CD8-positive, alpha-beta memory T cell (primary cell): ENCODE measurements at regions not wholly inside any gene's neighbourhood (a gene's known extent, or its start where the extent isn't known, plus 50 kb on each side); places are given as distances from the start of the nearest gene placed in this dataset.

Source experiments
- CTCF ChIA-PET: fragments of 350-600 bp; sonication (Branson Sonifier 250); formaldehyde crosslinking; loops from one replicate; lab custom pipeline; 2021; ENCODE audit warnings: antibody characterized with exemption; lab: Charles Lee
- POLR2A ChIA-PET: fragments of 350-600 bp; sonication (Branson Sonifier 250); formaldehyde crosslinking; loops from one replicate; lab custom pipeline; 2021; ENCODE audit warnings: antibody characterized with exemption; lab: Charles Lee
- DNase-seq, 5 donors: peaks; one replicate each; pipeline versions ENCODE4 v3.0.0 to v3.0.0-alpha.2; 2020 to 2022; ENCODE audit warnings: mixed read lengths in 1 of 5
- H3K27ac ChIP-seq: one replicate; pipeline ENCODE4 v1.7.0; 2013; ENCODE audit warnings: low read depth, mild to moderate bottlenecking, low read length, moderate library complexity
- H3K27me3 ChIP-seq: 2 replicates; pipeline ENCODE4 v1.7.0; 2013; ENCODE audit warnings: low read length, mild to moderate bottlenecking; ENCODE audit not compliant: insufficient read depth, poor library complexity, severe bottlenecking
- H3K36me3 ChIP-seq: 2 replicates; pipeline ENCODE4 v1.7.0; 2013; ENCODE audit warnings: mild to moderate bottlenecking, low read length, moderate library complexity; ENCODE audit not compliant: insufficient read depth
- H3K4me1 ChIP-seq: 2 replicates; pipeline ENCODE4 v1.7.0; 2013; ENCODE audit warnings: mild to moderate bottlenecking, low read length, moderate library complexity; ENCODE audit not compliant: insufficient read depth
- H3K4me3 ChIP-seq: 2 replicates; pipeline ENCODE4 v1.7.0; 2013; ENCODE audit warnings: mild to moderate bottlenecking, low read length
- H3K9me3 ChIP-seq: 2 replicates; pipeline ENCODE4 v1.7.0; 2013; ENCODE audit warnings: mild to moderate bottlenecking, low read length
- H3K27ac Mint-ChIP-seq, 8 donors: one replicate each; pipeline ENCODE4 v1.8.0; 2020 to 2021; ENCODE audit warnings: mixed read lengths in 8 of 8, mild to moderate bottlenecking in 6 of 8, inconsistent platforms in 3 of 8, moderate library complexity in 3 of 8
- H3K27me3 Mint-ChIP-seq, 2 donors: one replicate each; pipeline ENCODE4 v1.8.0; 2020 to 2021; ENCODE audit warnings: mixed read lengths in 2 of 2, mild to moderate bottlenecking in 1 of 2, moderate library complexity in 1 of 2
- H3K36me3 Mint-ChIP-seq, 3 donors: one replicate each; pipeline ENCODE4 v1.8.0; 2020 to 2021; ENCODE audit warnings: mixed read lengths in 3 of 3, inconsistent platforms in 1 of 3, mild to moderate bottlenecking in 1 of 3
- H3K4me1 Mint-ChIP-seq, 3 donors: one replicate each; pipeline ENCODE4 v1.8.0; 2020 to 2021; ENCODE audit warnings: mixed read lengths in 3 of 3, inconsistent platforms in 1 of 3, mild to moderate bottlenecking in 1 of 3
- H3K4me3 Mint-ChIP-seq, 7 donors: one replicate each; pipeline ENCODE4 v1.8.0; 2020 to 2021; ENCODE audit warnings: mixed read lengths in 7 of 7, mild to moderate bottlenecking in 6 of 7, moderate library complexity in 4 of 7, inconsistent platforms in 2 of 7
- H3K9me3 Mint-ChIP-seq, 5 donors: one replicate each; pipeline ENCODE4 v1.8.0; 2020 to 2022; ENCODE audit warnings: mixed read lengths in 5 of 5, mild to moderate bottlenecking in 3 of 5, moderate library complexity in 2 of 5, inconsistent platforms in 1 of 5

DNA sequence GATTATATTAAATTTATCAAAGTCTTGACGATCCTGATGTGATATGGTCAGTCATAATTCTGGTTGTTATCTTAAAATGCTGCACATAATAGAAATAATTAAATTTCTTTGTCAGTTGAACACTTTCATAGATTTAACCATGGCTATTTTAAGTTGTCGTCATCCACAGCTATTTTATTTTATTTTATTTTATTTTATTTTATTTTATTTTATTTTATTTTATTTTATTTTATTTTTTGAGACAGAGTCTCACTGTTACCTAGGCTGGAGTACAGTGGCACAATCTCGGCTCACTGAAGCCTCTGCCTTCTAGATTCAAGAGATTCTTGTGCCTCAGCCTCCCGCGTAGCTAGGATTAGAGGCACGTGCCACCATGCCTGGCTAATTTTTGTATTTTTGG, 90.5 kb upstream of the KCNK12 start:
- DNase-seq = no peak
- H3K9me3 ChIP-seq = no peaks in the 10 kb centered on the region
- Mint-ChIP-seq H3K27ac (no peak overlapping the region), H3K9me3 (no peaks in the 10 kb centered on the region), H3K36me3 (no peaks in the 10 kb centered on the region), H3K4me1 (no peaks in the 10 kb centered on the region), H3K27me3 (peaks cover 3 to 4% of the 10 kb centered on the region in 2 donors), H3K4me3 (no peak overlapping the region)
- H3K36me3 ChIP-seq = no peaks in the 10 kb centered on the region
- H3K4me3 ChIP-seq = no peak overlapping the region
- no peaks in the 10 kb centered on the region for H3K4me1 ChIP-seq
- ChIA-PET POLR2A (no interaction called here), CTCF (no interaction called here)
- no peaks in the 10 kb centered on the region for H3K27me3 ChIP-seq
- H3K27ac ChIP-seq = no peak overlapping the region

DNA sequence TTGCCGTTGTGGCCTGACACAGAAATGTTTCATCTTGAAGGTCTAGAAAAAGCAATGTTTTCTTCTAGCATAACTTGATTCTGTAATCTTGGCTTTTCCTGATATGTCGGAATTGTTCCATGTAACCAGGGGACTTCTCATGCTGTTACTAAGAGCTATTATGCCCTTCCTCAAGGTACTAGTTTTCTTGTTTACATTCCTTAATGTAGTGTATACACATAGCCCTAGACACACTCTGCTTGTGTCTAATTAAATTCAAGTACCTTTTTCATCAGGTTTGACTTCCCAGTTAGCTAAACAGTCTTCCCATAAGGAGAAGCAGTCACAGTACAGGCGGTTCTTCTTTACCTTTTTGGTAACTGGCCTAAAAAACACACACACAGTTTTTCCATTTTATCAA, 89.4 kb upstream of the KCNK12 start:
- Mint-ChIP-seq H3K4me1 (no peaks in the 10 kb centered on the region), H3K27me3 (peaks cover 0 to 6% of the 10 kb centered on the region in 2 donors), H3K27ac (no peak overlapping the region)

DNA sequence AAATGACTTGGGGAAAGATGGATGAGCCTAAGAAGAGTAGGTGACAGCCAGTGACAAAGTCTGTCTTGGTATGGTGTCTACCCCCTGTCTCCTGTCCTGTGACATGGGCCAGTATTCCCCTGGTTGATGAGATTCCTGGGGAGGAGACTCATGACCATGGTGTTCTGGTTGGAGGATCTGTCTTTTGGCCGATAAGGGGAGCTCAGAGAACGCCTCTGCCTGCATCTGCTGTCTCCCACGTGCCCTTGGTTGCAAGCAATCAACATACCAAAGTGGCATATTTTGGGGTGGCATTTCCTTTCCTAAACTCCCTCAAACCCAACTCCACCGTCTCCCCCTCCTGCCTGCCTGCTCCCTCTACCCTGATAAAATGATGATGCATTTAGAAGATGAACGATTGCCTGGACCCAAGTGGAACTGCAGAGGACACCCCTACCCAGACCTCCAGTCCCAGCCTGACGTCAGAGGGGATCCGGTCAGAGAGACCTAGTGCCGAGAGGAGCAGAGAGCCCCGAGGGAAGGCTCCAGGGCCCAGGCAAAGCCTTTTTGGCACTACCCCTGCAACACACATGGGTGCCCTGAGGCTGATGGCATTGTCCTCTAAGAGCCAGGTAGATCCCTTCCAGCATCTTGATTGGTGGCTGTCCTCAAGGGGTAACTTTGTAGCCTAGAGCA, 88.0 kb upstream of the KCNK12 start:
- Mint-ChIP-seq H3K9me3 (no peaks in the 10 kb centered on the region), H3K36me3 (no peaks in the 10 kb centered on the region), H3K27me3 (peaks cover 0 to 6% of the 10 kb centered on the region in 2 donors), H3K4me1 (no peaks in the 10 kb centered on the region), H3K27ac (no peak overlapping the region), H3K4me3 (no peak overlapping the region)
- Histone ChIP-seq H3K4me1 (no peaks in the 10 kb centered on the region), H3K27ac (no peak overlapping the region), H3K36me3 (no peaks in the 10 kb centered on the region), H3K4me3 (no peak overlapping the region), H3K9me3 (no peaks in the 10 kb centered on the region), H3K27me3 (no peaks in the 10 kb centered on the region)
- POLR2A ChIA-PET = no interaction called here
- DNase-seq = no peak
- CTCF ChIA-PET = no interaction called here

More for the DNA sequence above, 89.4 kb upstream of the KCNK12 start:
- DNase-seq = no peak
- H3K9me3 ChIP-seq = no peaks in the 10 kb centered on the region
- no peak overlapping the region for H3K4me3 ChIP-seq
- no peaks in the 10 kb centered on the region for H3K4me1 ChIP-seq
- CTCF ChIA-PET = no interaction called here
- Mint-ChIP-seq H3K36me3 (no peaks in the 10 kb centered on the region), H3K9me3 (no peaks in the 10 kb centered on the region), H3K4me3 (no peak overlapping the region)
- H3K27me3 ChIP-seq = no peaks in the 10 kb centered on the region
- H3K36me3 ChIP-seq = no peaks in the 10 kb centered on the region
- H3K27ac ChIP-seq = no peak overlapping the region
- POLR2A ChIA-PET = no interaction called here

DNA sequence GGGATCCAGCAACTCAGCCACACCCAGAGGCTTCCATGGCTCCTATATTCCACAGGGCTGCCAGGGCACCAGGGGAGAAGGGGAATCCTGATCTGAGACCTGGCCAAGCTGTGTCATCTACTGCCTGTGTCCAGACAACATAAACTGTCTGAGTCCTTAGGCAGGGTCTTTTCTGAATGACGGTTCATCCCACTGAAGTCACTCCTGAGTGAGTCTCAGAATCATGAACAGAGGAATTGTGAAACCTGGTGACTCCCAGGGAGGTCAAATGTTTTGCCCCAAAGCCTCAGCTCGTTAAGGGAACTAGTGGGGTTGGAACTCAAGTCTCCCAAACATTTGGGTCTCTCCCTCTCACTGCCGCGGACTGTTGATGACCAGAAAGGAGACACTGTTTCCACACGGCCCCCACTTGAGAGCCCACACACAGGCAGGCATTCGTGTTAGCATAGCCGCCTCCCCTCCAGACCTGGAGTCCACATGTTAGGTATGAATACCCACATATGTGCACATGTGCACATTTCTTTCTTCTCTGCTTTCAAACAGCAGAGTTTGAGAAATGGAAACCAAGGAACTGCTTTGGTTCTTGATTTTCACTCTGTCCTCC, 87.2 kb upstream of the KCNK12 start:
- no peaks in the 10 kb centered on the region for H3K27me3 ChIP-seq
- no peaks in the 10 kb centered on the region for H3K4me1 Mint-ChIP-seq
- no peaks in the 10 kb centered on the region for H3K36me3 Mint-ChIP-seq
- H3K27me3 Mint-ChIP-seq = peaks cover 0 to 6% of the 10 kb centered on the region in 2 donors
- H3K27ac Mint-ChIP-seq = no peak overlapping the region
- CTCF ChIA-PET = no interaction called here
- H3K9me3 ChIP-seq = no peaks in the 10 kb centered on the region
- no peaks in the 10 kb centered on the region for H3K36me3 ChIP-seq
- POLR2A ChIA-PET = no interaction called here
- H3K9me3 Mint-ChIP-seq = no peaks in the 10 kb centered on the region
- no peak overlapping the region for H3K4me3 ChIP-seq
- no peaks in the 10 kb centered on the region for H3K4me1 ChIP-seq
- H3K27ac ChIP-seq = no peak overlapping the region
- no peak for DNase-seq
- H3K4me3 Mint-ChIP-seq = no peak overlapping the region

DNA sequence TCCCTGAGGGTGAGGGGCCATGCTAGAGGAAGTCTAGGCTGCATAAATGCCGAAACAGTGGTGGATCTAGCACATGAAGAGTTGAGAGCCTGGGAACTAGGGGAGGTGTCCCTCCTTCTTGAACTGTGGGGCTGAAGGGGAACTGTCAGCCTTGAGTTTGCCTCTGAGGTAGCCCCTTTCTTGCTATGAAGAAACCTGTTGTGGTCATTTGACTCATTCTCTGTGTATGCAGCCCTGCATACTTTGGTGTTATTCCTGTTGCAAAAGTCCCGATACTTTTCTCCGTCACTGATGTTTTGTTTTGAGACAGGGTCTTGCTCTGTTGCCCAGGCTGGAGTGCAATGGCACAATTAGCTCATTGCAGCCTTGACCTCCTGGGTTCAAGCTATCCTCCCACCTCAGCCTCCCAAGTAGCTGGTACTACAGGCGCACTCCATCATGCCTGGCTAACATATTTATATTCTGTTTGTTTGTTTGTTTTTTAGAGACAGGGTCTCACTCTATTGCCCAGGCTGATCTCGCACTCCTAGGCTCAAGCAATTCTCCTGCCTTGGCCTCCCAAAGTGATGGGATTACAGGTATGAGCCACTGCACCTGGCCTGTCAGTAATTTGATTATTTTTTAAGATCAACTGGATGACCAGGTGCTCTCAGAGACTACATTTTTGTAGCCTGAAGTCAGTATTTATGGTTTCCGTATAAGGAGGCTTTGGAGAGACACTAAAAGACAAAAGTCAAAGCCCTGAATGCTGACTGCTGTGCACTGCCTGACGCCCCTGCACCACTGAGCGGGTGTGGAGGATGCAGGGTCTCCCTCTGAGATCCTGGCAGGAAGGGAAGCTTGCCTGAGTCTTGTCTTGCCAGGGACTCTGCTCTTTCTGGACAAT, 86.2 kb upstream of the KCNK12 start:
- H3K27me3 Mint-ChIP-seq = peaks cover 1 to 3% of the 10 kb centered on the region in 2 donors
- ChIA-PET POLR2A (no interaction called here), CTCF (no interaction called here)
- H3K9me3 Mint-ChIP-seq = no peaks in the 10 kb centered on the region
- DNase-seq = no peak
- no peaks in the 10 kb centered on the region for H3K36me3 Mint-ChIP-seq
- no peaks in the 10 kb centered on the region for H3K4me1 Mint-ChIP-seq
- Histone ChIP-seq H3K4me1 (no peaks in the 10 kb centered on the region), H3K9me3 (no peaks in the 10 kb centered on the region), H3K27me3 (no peaks in the 10 kb centered on the region), H3K27ac (no peak overlapping the region), H3K36me3 (no peaks in the 10 kb centered on the region), H3K4me3 (no peak overlapping the region)
- no peak overlapping the region for H3K4me3 Mint-ChIP-seq
- H3K27ac Mint-ChIP-seq = no peak overlapping the region

DNA sequence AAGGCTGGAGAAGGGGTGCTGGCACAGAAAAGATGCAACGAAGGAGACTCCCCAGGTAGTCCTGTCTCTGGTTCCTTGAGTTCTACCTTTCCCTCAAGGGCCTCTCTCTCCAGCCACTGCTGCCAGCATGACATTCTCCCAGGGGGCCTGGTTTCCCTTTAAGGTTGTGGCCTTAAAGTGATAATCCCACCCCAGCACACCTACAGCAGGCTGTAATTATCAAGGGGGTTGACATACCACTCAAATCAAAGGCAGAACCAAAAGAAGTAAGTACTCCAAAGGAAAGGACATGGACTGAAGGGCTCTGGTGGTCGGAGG, 84.7 kb upstream of the KCNK12 start:
- Mint-ChIP-seq H3K4me3 (no peak overlapping the region), H3K27ac (no peak overlapping the region), H3K4me1 (no peaks in the 10 kb centered on the region), H3K36me3 (no peaks in the 10 kb centered on the region), H3K9me3 (no peaks in the 10 kb centered on the region), H3K27me3 (peaks cover 5% of the 10 kb centered on the region in 2 donors)
- H3K27me3 ChIP-seq = no peaks in the 10 kb centered on the region
- CTCF ChIA-PET = no interaction called here
- no peaks in the 10 kb centered on the region for H3K9me3 ChIP-seq
- H3K27ac ChIP-seq = no peak overlapping the region
- POLR2A ChIA-PET = no interaction called here
- H3K36me3 ChIP-seq = no peaks in the 10 kb centered on the region
- no peak overlapping the region for H3K4me3 ChIP-seq
- no peak for DNase-seq
- no peaks in the 10 kb centered on the region for H3K4me1 ChIP-seq

DNA sequence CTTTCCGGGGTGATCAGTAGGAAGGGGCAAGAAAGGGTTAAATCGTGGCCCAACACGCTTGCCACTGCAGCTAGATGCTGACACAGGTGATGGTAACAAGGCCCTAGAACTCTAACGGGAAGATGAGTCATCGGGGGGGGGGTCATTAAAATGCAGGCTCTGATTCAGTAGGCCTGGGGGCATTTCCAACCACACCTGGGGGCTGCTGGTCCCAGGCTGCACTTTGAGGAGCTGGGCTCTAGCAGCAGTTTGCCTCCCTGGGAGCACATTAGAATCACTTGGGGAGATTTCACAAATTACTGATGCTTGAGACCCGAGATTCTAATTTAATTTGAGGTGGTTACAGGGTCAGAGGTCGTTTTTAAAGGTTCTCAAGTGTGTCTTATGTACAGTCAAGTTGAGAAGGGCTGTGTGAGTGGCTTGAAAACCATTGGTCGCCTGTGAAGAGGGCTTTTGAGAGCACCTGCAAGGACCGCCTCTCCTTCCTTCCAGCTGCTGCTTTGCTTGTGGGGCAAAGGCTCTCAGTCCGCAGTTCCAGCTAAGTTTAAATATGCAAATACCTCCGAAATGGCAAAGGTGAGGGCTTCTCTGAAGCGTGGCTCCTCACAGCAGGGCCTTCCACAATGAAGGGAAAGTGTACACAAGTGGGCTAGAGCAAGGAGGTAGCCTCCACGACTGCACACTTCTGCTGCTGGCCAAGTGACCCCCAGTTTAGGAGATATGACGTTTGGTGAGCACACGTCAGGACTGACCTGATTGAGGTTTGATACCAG, 84.2 kb upstream of the KCNK12 start:
- Mint-ChIP-seq H3K4me3 (no peak overlapping the region), H3K4me1 (no peaks in the 10 kb centered on the region), H3K9me3 (no peaks in the 10 kb centered on the region), H3K36me3 (no peaks in the 10 kb centered on the region), H3K27ac (peak overlapping the region in 1 of 8 donors; percentile 4), H3K27me3 (peaks cover 5% of the 10 kb centered on the region in 2 donors)
- ChIA-PET CTCF (interaction anchor here (0.6 kb wide), 2 partner anchors 13 to 827 kb away, joined by 3 read pairs; no protein-coding TSS in a partner anchor), POLR2A (no interaction called here)
- Histone ChIP-seq H3K27ac (no peak overlapping the region), H3K4me3 (no peak overlapping the region), H3K36me3 (no peaks in the 10 kb centered on the region), H3K27me3 (no peaks in the 10 kb centered on the region), H3K4me1 (no peaks in the 10 kb centered on the region), H3K9me3 (no peaks in the 10 kb centered on the region)
- no peak for DNase-seq
